GM19239 (cell line): ENCODE measurements at regions not wholly inside any gene's neighbourhood (a gene's known extent, or its start where the extent isn't known, plus 50 kb on each side); places are given as distances from the start of the nearest gene placed in this dataset.
"Not testable (repeated sequence)": the region's sequence is repeated elsewhere in the genome, so short reads cannot be mapped to it uniquely, and the experiment has no call there.

Experiments
- DNase-seq: peaks from one replicate; pipeline ENCODE4 v3.0.0; 2011; ENCODE audit warnings: low spot score; ENCODE audit not compliant: insufficient read length
- FAIRE-seq: peaks from 2 replicates; lab custom pipeline; 2011; peaks lifted over from hg19 to GRCh38; lab: Jason Lieb, UNC

- DNase-seq: no peak
- FAIRE-seq: no peak
These were observed 215.7 kb upstream of the HAND2 start for GRCh38 chr4:173745765-173746164.

GRCh38 chr4:173736840-173737239 lies 206.8 kb upstream of the HAND2 start:
- DNase-seq: no peak
- no peak for FAIRE-seq

- DNase-seq (no peak), FAIRE-seq (peak; percentile 39)
These were observed 205.6 kb upstream of the HAND2 start for GRCh38 chr4:173735585-173735984.

- DNase-seq (no peak), FAIRE-seq (no peak)
These were observed 205.0 kb upstream of the HAND2 start for GRCh38 chr4:173735049-173735448.

- DNase-seq: no peak
- no peak for FAIRE-seq
These were observed 201.2 kb upstream of the HAND2 start for GRCh38 chr4:173731257-173731656.

- FAIRE-seq: no peak
These were observed 192.0 kb upstream of the HAND2 start for GRCh38 chr4:173722075-173722474.

GRCh38 chr4:173718504-173718903 lies 188.5 kb upstream of the HAND2 start:
- not testable (repeated sequence) for DNase-seq, FAIRE-seq

More at GRCh38 chr4:173722075-173722474, 192.0 kb upstream of the HAND2 start:
- no peak for DNase-seq

- FAIRE-seq (no peak), DNase-seq (no peak)
These were observed 187.6 kb upstream of the HAND2 start for GRCh38 chr4:173717581-173717980.

- no peak for FAIRE-seq
- no peak for DNase-seq
These were observed 184.4 kb upstream of the HAND2 start for GRCh38 chr4:173714456-173714855.

GRCh38 chr4:173713026-173713425 lies 183.0 kb upstream of the HAND2 start:
- DNase-seq (no peak), FAIRE-seq (no peak)

- no peak for DNase-seq
- no peak for FAIRE-seq
These were observed 177.8 kb upstream of the HAND2 start for GRCh38 chr4:173707658-173708419.

GRCh38 chr4:173704201-173704600 lies 174.2 kb upstream of the HAND2 start:
- FAIRE-seq (no peak), DNase-seq (no peak)

- FAIRE-seq (no peak), DNase-seq (no peak)
These were observed 173.0 kb upstream of the HAND2 start for GRCh38 chr4:173703021-173703420.

GRCh38 chr4:173700650-173701049 lies 170.6 kb upstream of the HAND2 start:
- no peak for FAIRE-seq
- DNase-seq: no peak

- DNase-seq (no peak), FAIRE-seq (no peak)
These were observed 169.9 kb upstream of the HAND2 start for GRCh38 chr4:173699841-173700475.

- DNase-seq: no peak
These were observed 168.7 kb upstream of the HAND2 start for GRCh38 chr4:173698557-173699262.

GRCh38 chr4:173697840-173698239 lies 167.8 kb upstream of the HAND2 start:
- no peak for FAIRE-seq
- DNase-seq: no peak

More at GRCh38 chr4:173698557-173699262, 168.7 kb upstream of the HAND2 start:
- FAIRE-seq: no peak

GRCh38 chr4:173696551-173696950 lies 166.5 kb upstream of the HAND2 start:
- DNase-seq (no peak), FAIRE-seq (no peak)

GRCh38 chr4:173696011-173696410 lies 166.0 kb upstream of the HAND2 start:
- DNase-seq (no peak), FAIRE-seq (no peak)

- FAIRE-seq (no peak), DNase-seq (no peak)
These were observed 155.8 kb upstream of the HAND2 start for GRCh38 chr4:173685831-173686210.

GRCh38 chr4:173685165-173685830 lies 155.3 kb upstream of the HAND2 start:
- FAIRE-seq (no peak), DNase-seq (no peak)
